Renal cortical epithelial cell (primary cell): ENCODE measurements at regions not wholly inside any gene's neighbourhood (a gene's known extent, or its start where the extent isn't known, plus 50 kb on each side); places are given as distances from the start of the nearest gene placed in this dataset.

Experiments
- DNase-seq: peaks from one replicate; pipeline ENCODE4 v3.0.0-alpha.2; 2011; ENCODE audit warnings: low read depth

GRCh38 chr4:157527954-157528353, 307.4 kb downstream of the GRIA2 start:
- DNase-seq, result no peak

DNA sequence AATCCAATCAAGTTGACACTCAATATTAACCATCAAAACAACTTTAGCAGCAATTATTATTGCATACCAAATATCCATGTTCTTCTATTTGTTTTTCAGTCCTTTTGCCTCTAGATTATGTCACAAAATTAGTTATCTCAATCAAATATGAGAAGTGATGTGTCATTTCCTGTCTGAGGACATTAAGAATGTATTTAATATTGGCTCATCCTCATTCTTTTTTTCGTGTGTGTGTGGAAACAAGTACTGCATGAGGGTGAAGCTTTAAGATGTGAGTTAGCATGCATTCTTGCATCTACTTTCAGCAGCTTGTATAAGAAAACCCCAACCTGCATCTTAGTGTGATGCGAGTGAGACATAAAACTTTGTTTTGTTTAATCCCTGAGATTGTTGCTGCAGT, 301.4 kb downstream of the GRIA2 start:
- DNase-seq, result no peak

GRCh38 chr4:157514711-157515110, 294.2 kb downstream of the GRIA2 start:
- no peak for DNase-seq

GRCh38 chr4:157509341-157509740, 288.8 kb downstream of the GRIA2 start:
- no peak for DNase-seq

DNA sequence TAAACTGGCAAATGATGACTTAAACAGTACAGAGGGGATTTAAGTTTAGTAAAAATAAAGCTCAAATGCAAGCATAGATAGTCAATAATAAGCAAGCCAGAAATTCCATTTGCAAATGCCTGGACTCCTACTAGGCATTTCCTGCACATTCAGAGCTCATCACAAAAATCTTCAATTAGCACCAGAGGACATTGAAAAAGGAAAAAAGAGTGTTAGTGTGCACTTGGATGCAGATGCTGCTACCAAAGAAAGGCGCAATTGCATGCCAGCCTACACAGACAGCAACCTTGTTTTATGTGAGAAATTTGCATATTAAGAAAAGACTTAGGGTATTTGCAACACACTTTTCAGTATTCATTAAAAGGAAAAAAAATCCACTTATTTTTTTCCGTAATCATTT, 282.1 kb downstream of the GRIA2 start:
- DNase-seq, result no peak

DNA sequence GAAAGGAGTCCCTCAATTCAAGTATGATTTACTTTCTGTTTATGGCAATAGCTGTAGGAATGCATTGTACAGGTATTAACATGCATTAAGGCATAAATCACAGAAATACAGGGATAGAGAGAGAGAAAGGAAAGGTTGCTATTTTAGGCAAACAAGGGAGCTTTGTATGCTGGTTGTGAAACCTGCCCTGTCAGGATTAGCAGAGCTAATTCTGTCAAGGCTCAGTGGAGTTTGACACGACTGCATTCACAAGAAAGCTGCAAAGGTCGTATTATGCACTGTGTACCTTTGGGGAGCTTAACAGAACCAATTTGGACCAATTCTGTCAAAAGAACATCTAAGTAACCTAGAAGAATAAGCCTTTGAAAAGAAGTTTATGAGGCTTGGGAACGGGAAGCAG, 239.3 kb downstream of the GRIA2 start:
- peak; percentile 18 for DNase-seq

- DNase-seq, result no peak
Observed at GRCh38 chr4:157447195-157447594, 226.7 kb downstream of the GRIA2 start.

DNA sequence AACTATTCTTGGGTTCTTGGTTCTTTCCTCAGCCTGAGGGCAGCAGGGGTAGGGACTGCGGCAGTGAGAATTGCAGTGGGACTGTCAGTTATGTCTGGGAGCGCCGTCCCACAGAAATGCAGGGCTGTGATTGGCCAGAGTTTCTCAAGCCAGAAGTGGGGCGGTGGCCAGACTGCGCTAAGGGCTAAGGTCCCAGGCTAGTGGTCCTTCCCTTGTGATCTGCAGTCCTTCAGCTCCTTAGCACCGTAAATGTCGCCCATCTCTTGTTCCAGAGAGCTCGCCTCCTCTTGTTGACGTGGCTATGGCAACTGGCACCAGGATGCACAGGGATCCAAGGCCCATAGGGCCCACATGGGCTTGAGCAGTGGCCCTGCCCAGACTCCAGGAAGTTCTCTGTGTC, 223.5 kb downstream of the GRIA2 start:
- DNase-seq, result no peak

DNA sequence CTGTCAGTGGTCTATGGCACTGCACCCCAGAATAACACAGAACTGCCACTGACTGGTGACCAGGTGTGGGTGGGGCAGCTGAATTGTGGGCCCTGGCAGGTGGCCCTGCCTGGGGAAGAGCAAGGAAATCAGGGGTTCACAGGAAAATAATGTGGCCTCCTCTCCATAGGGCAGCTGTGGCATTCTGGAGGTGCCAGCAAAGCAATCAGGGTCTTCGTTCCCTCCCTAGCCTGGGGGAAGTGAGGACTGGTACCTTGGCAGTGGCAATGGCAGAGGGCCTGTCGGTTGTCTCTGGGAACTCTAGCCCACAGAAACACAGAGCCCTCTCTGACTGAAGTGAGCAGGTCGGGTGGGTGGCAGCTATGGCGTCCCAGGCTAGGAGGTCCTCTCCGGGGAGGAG, 223.0 kb downstream of the GRIA2 start:
- DNase-seq, result no peak

GRCh38 chr4:157425897-157426296, 205.4 kb downstream of the GRIA2 start:
- no peak for DNase-seq

DNA sequence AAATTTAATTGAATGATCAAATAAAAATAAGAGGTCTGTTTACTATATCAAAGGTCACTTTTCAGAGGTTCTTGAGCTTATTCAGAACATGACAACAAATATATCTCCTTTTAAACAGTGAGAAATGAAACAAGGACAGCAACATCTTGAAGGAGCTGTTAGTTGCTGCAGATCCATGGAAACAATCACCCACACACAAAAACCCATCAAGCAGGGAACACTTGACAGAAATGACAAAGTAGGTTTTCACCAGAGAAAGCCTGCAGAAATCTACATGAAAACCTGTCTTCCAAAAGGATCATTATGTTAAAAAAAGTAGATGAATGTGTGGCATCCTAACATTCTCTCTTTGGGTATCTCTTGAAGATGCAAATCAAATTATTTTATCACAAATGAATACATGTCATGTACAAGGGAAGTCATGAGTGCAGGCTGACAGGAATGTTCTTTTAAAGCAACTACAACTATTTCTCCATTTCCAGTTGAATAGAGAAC, 203.0 kb downstream of the GRIA2 start:
- DNase-seq, result no peak

GRCh38 chr4:157421365-157421764, 200.8 kb downstream of the GRIA2 start:
- peak; percentile 45 for DNase-seq
